ENCODE measurements at regions not wholly inside any gene's neighbourhood (a gene's known extent, or its start where the extent isn't known, plus 50 kb on each side); places are given as distances from the start of the nearest gene placed in this dataset.

GRCh38 chr7:114755856-114756255 lies 166.0 kb upstream of the MDFIC start:
- TF ChIP-seq, protein P1, sequence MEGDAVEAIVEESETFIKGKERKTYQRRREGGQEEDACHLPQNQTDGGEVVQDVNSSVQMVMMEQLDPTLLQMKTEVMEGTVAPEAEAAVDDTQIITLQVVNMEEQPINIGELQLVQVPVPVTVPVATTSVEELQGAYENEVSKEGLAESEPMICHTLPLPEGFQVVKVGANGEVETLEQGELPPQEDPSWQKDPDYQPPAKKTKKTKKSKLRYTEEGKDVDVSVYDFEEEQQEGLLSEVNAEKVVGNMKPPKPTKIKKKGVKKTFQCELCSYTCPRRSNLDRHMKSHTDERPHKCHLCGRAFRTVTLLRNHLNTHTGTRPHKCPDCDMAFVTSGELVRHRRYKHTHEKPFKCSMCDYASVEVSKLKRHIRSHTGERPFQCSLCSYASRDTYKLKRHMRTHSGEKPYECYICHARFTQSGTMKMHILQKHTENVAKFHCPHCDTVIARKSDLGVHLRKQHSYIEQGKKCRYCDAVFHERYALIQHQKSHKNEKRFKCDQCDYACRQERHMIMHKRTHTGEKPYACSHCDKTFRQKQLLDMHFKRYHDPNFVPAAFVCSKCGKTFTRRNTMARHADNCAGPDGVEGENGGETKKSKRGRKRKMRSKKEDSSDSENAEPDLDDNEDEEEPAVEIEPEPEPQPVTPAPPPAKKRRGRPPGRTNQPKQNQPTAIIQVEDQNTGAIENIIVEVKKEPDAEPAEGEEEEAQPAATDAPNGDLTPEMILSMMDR (IDR thresholded peaks at IDR 0.05; ENCODE audit: insufficient read depth, low read length, poor library complexity, severe bottlenecking): no peak
- Histone ChIP-seq H3K27me3 (ENCODE audit: control insufficient read depth, insufficient read depth, low read length) (no peaks in the 10 kb centered on the region), H3K36me3 (ENCODE audit: control insufficient read depth, insufficient read depth, low read length) (no peaks in the 10 kb centered on the region), H3K4me3 (ENCODE audit: low read depth, low read length) (no peak overlapping the region)
- no peak for DNase-seq (ENCODE audit: low read depth)

- Histone ChIP-seq H3K4me3 (ENCODE audit: low read depth, low read length) (no peak overlapping the region), H3K27me3 (ENCODE audit: control insufficient read depth, insufficient read depth, low read length) (no peaks in the 10 kb centered on the region), H3K36me3 (ENCODE audit: control insufficient read depth, insufficient read depth, low read length) (no peaks in the 10 kb centered on the region)
- no peak for DNase-seq (ENCODE audit: low read depth)
- TF ChIP-seq, protein P1 (IDR thresholded peaks at IDR 0.05; ENCODE audit: insufficient read depth, low read length, poor library complexity, severe bottlenecking): no peak
Measured at GRCh38 chr7:114758661-114759227, 163.2 kb upstream of the MDFIC start.

GRCh38 chr7:114759347-114760062 lies 162.4 kb upstream of the MDFIC start:
- DNase-seq (ENCODE audit: low read depth): no peak
- Histone ChIP-seq H3K4me3 (ENCODE audit: low read depth, low read length) (no peak overlapping the region), H3K36me3 (ENCODE audit: control insufficient read depth, insufficient read depth, low read length) (no peaks in the 10 kb centered on the region), H3K27me3 (ENCODE audit: control insufficient read depth, insufficient read depth, low read length) (no peaks in the 10 kb centered on the region)
- TF ChIP-seq, protein P1 (IDR thresholded peaks at IDR 0.05; ENCODE audit: insufficient read depth, low read length, poor library complexity, severe bottlenecking): no peak

DNA sequence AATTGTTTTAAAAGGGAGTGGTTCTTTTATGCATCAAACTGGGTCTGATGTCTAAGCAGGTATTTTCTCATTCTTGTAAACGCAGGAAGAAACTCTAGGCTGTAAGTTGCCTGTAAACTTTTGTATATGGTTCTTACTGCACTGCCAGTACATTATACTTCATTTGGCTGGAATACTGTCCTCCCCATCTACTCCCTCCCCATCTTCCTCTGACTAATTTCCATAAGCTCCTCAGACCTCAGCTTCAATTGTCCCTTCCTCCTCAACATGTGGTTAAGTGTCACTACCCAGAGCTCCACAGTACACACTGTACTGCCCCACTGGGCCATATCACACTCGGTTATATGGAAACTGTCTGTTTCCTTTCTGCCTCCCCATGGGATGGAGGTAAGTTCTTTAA lies 161.4 kb upstream of the MDFIC start:
- H3K4me3 ChIP-seq (ENCODE audit: low read depth, low read length): no peak overlapping the region
- H3K27me3 ChIP-seq (ENCODE audit: control insufficient read depth, insufficient read depth, low read length): no peaks in the 10 kb centered on the region
- TF ChIP-seq, protein P1 (IDR thresholded peaks at IDR 0.05; ENCODE audit: insufficient read depth, low read length, poor library complexity, severe bottlenecking): no peak
- H3K36me3 ChIP-seq (ENCODE audit: control insufficient read depth, insufficient read depth, low read length): no peaks in the 10 kb centered on the region
- DNase-seq (ENCODE audit: low read depth): no peak

DNA sequence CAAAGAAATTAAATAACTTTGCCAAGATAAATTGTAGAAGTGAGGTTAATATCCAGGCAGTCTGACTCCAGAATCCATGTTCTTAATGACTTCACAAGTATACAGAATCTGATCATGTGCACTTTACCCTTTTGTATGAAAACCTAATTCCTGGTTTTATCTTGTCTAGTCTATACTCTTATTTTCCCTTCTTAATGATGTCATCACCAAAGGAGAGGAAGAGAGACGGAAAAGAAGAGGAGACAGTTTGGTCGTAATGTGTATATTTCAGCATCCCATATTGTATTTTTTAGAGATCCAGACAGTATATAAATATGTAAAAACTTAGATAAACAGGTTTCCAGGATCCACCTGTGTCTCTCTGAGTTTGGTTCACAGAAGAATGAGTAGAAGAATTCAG lies 159.9 kb upstream of the MDFIC start:
- no peak for DNase-seq (ENCODE audit: low read depth)
- Histone ChIP-seq H3K36me3 (ENCODE audit: control insufficient read depth, insufficient read depth, low read length) (no peaks in the 10 kb centered on the region), H3K27me3 (ENCODE audit: control insufficient read depth, insufficient read depth, low read length) (no peaks in the 10 kb centered on the region), H3K4me3 (ENCODE audit: low read depth, low read length) (no peak overlapping the region)
- TF ChIP-seq, protein P1 (IDR thresholded peaks at IDR 0.05; ENCODE audit: insufficient read depth, low read length, poor library complexity, severe bottlenecking): no peak
